ENCODE measurements at regions not wholly inside any gene's neighbourhood (a gene's known extent, or its start where the extent isn't known, plus 50 kb on each side); places are given as distances from the start of the nearest gene placed in this dataset.

DNA sequence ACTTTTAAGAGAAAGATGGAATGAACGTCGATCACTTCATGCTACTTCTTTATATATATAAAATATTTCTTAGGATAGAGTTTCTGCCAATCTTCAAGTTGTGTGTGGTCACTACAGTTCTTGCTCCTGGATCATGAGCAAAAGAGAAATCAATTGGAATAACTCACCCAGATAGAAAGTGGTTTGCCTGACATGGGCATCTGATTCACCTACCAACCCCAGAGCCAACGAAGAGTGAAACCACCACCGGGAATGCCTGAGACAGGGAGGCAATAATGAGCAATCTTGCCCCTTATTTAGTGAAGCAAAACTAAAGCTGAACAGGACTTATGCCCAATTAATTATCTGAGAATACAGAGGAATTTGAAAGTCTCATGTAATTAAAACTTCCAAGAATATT, 250.2 kb upstream of the REG3G start:
- Histone ChIP-seq H3K9me3 (replicated peaks in 1 of 2; ENCODE audit: control insufficient read depth in 1 of 2, insufficient read depth in 1 of 2, low read length in 2 of 2) (peaks cover 3 to 9% of the 10 kb centered on the region in 2 donors), H3K9ac (ENCODE audit: insufficient read depth, low read length, poor library complexity, severe bottlenecking) (no peak overlapping the region), H3K4me1 (ENCODE audit: control insufficient read depth in 1 of 2, insufficient read depth in 2 of 2, low read length in 2 of 2) (no peaks in the 10 kb centered on the region), H3K27ac (ENCODE audit: low read depth in 1 of 2, low read length in 2 of 2) (no peak overlapping the region), H2AFZ (ENCODE audit: insufficient read depth, low read depth, low read length, poor library complexity, severe bottlenecking) (no peak overlapping the region), H4K20me1 (ENCODE audit: insufficient read depth, low read length) (no peaks in the 10 kb centered on the region), H3K27me3 (ENCODE audit: control insufficient read depth in 2 of 2, insufficient read depth in 2 of 2, low read length in 2 of 2) (no peaks in the 10 kb centered on the region), H3K4me3 (replicated peaks in 1 of 3; ENCODE audit: low read depth in 2 of 3, low read length in 3 of 3) (no peak overlapping the region), H3K36me3 (replicated peaks in 1 of 2; ENCODE audit: control insufficient read depth in 1 of 2, insufficient read depth in 2 of 2, low read length in 2 of 2) (no peaks in the 10 kb centered on the region), H3K79me2 (ENCODE audit: insufficient read depth, low read length) (no peaks in the 10 kb centered on the region), H3K4me2 (replicated peaks; ENCODE audit: extremely low read depth, low read length, poor library complexity, severe bottlenecking) (no peak overlapping the region)
- no peak overlapping the region for H3K4me3 Mint-ChIP-seq
- peaks cover 7 to 19% (median 9%) of the 10 kb centered on the region in 7 donors for H3K9me3 Mint-ChIP-seq
- H3K27me3 Mint-ChIP-seq (ENCODE audit: low read depth in 3 of 3), result peaks cover 0 to 1% (median 0%) of the 10 kb centered on the region in 3 donors
- no peak overlapping the region for H3K27ac Mint-ChIP-seq
- no peak for DNase-seq
- TF ChIP-seq, protein P1, sequence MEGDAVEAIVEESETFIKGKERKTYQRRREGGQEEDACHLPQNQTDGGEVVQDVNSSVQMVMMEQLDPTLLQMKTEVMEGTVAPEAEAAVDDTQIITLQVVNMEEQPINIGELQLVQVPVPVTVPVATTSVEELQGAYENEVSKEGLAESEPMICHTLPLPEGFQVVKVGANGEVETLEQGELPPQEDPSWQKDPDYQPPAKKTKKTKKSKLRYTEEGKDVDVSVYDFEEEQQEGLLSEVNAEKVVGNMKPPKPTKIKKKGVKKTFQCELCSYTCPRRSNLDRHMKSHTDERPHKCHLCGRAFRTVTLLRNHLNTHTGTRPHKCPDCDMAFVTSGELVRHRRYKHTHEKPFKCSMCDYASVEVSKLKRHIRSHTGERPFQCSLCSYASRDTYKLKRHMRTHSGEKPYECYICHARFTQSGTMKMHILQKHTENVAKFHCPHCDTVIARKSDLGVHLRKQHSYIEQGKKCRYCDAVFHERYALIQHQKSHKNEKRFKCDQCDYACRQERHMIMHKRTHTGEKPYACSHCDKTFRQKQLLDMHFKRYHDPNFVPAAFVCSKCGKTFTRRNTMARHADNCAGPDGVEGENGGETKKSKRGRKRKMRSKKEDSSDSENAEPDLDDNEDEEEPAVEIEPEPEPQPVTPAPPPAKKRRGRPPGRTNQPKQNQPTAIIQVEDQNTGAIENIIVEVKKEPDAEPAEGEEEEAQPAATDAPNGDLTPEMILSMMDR (IDR thresholded peaks at IDR 0.05), result no peak
- H3K4me1 Mint-ChIP-seq, result no peaks in the 10 kb centered on the region
- no peaks in the 10 kb centered on the region for H3K36me3 Mint-ChIP-seq
- intact Hi-C loops (cut with micrococcal nuclease), result no loop called here
- no CpG with 5 or more reads among the region's 4 CpGs for WGBS (ENCODE audit: insufficient coverage)

DNA sequence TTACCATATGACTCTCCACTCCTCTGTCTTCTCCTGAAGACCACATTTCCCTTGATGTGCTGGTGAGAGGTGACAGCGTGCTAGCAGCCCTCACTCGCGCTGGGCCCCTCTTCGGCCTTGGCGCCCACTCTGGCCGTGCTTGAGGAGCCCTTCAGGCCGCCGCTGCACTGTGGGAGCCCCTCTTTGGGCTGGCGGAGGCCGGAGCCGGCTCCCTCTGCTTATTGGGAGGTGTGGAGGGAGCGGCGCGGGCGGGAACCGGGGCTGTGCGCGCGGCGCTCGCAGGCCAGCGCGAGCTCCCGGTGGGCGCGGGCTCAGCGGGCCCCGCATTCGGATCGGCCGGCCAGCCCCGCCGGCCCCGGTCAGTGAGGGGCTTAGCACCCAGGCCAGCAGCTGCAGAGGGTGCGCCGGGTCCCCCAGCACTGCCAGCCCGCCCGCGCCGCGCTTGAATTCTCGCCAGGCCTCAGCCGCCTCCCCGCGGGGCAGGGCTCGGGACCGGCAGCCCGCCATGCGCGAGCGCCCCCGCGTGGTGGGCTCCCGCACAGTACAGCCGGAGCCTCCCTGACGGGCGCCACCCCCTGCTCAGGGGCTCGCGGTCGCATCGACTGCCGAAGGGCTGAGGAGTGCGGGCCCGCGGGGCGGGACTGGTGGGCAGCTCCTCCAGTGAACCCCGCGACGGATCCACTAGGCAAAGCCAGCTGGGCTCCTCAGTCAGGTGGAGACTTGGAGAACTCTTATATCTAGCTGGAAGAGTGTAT, 246.6 kb upstream of the REG3G start:
- no peak for DNase-seq
- intact Hi-C loops (cut with micrococcal nuclease), result no loop called here
- 95% methylated on average over 62 of the region's 69 CpGs for WGBS (ENCODE audit: insufficient coverage)

More for the DNA sequence above, 246.6 kb upstream of the REG3G start:
- Histone ChIP-seq H3K27me3 (ENCODE audit: control insufficient read depth in 2 of 2, insufficient read depth in 2 of 2, low read length in 2 of 2) (no peaks in the 10 kb centered on the region), H3K36me3 (replicated peaks in 1 of 2; ENCODE audit: control insufficient read depth in 1 of 2, insufficient read depth in 2 of 2, low read length in 2 of 2) (no peaks in the 10 kb centered on the region), H3K9me3 (replicated peaks in 1 of 2; ENCODE audit: control insufficient read depth in 1 of 2, insufficient read depth in 1 of 2, low read length in 2 of 2) (peaks cover 3 to 9% of the 10 kb centered on the region in 2 donors), H3K4me2 (replicated peaks; ENCODE audit: extremely low read depth, low read length, poor library complexity, severe bottlenecking) (no peak overlapping the region), H2AFZ (ENCODE audit: insufficient read depth, low read depth, low read length, poor library complexity, severe bottlenecking) (no peak overlapping the region), H3K27ac (ENCODE audit: low read depth in 1 of 2, low read length in 2 of 2) (no peak overlapping the region), H3K79me2 (ENCODE audit: insufficient read depth, low read length) (no peaks in the 10 kb centered on the region), H3K9ac (ENCODE audit: insufficient read depth, low read length, poor library complexity, severe bottlenecking) (no peak overlapping the region), H3K4me3 (replicated peaks in 1 of 3; ENCODE audit: low read depth in 2 of 3, low read length in 3 of 3) (no peak overlapping the region), H3K4me1 (ENCODE audit: control insufficient read depth in 1 of 2, insufficient read depth in 2 of 2, low read length in 2 of 2) (no peaks in the 10 kb centered on the region), H4K20me1 (ENCODE audit: insufficient read depth, low read length) (no peaks in the 10 kb centered on the region)
- Mint-ChIP-seq H3K9me3 (peaks cover 7 to 16% (median 13%) of the 10 kb centered on the region in 7 donors), H3K27me3 (ENCODE audit: low read depth in 3 of 3) (peaks cover 0 to 2% (median 0%) of the 10 kb centered on the region in 3 donors), H3K4me1 (no peaks in the 10 kb centered on the region), H3K4me3 (no peak overlapping the region), H3K27ac (no peak overlapping the region), H3K36me3 (no peaks in the 10 kb centered on the region)
- TF ChIP-seq, protein P1 (IDR thresholded peaks at IDR 0.05), result no peak

Data from CD14-positive monocyte (primary cell).